ENCODE measurements at regions not wholly inside any gene's neighbourhood (a gene's known extent, or its start where the extent isn't known, plus 50 kb on each side); places are given as distances from the start of the nearest gene placed in this dataset.

DNA sequence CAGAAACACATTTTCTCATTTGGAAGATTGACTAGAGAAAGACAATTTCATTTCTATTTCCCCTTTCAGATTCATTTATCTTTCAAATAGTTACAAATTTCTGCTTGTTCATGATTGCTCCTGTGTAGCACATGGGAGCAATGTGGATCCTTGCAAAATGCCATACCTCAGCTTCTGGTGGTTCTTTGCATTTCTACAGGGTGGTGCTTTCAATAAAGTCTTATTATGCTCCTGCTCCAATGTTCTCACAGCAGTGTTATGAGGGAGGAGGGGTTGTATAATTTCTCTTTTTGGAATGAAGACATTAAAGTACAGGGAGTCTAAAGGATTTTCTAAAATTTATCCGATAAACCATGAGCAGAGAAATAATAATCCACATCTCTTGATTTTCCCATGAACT, 280.1 kb upstream of the ATP10A start:
- Histone ChIP-seq H3K27me3 (ENCODE audit: insufficient read depth, poor library complexity, severe bottlenecking) (no peaks in the 10 kb centered on the region), H3K4me3 (replicated peaks; ENCODE audit: insufficient read depth, low read length) (no peak overlapping the region), H3K27ac (replicated peaks) (no peak overlapping the region)
- TF ChIP-seq, protein P1, sequence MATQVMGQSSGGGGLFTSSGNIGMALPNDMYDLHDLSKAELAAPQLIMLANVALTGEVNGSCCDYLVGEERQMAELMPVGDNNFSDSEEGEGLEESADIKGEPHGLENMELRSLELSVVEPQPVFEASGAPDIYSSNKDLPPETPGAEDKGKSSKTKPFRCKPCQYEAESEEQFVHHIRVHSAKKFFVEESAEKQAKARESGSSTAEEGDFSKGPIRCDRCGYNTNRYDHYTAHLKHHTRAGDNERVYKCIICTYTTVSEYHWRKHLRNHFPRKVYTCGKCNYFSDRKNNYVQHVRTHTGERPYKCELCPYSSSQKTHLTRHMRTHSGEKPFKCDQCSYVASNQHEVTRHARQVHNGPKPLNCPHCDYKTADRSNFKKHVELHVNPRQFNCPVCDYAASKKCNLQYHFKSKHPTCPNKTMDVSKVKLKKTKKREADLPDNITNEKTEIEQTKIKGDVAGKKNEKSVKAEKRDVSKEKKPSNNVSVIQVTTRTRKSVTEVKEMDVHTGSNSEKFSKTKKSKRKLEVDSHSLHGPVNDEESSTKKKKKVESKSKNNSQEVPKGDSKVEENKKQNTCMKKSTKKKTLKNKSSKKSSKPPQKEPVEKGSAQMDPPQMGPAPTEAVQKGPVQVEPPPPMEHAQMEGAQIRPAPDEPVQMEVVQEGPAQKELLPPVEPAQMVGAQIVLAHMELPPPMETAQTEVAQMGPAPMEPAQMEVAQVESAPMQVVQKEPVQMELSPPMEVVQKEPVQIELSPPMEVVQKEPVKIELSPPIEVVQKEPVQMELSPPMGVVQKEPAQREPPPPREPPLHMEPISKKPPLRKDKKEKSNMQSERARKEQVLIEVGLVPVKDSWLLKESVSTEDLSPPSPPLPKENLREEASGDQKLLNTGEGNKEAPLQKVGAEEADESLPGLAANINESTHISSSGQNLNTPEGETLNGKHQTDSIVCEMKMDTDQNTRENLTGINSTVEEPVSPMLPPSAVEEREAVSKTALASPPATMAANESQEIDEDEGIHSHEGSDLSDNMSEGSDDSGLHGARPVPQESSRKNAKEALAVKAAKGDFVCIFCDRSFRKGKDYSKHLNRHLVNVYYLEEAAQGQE (IDR thresholded peaks at IDR 0.05; ENCODE audit: insufficient replicate concordance, low read depth), result no peak
- no peak for TF ChIP-seq GABPA (IDR thresholded peaks at IDR 0.05; ENCODE audit: low read depth)
- no peak for TF ChIP-seq POLR2AphosphoS5 (IDR thresholded peaks at IDR 0.05; ENCODE audit: low read depth)
- TF ChIP-seq, protein P2, sequence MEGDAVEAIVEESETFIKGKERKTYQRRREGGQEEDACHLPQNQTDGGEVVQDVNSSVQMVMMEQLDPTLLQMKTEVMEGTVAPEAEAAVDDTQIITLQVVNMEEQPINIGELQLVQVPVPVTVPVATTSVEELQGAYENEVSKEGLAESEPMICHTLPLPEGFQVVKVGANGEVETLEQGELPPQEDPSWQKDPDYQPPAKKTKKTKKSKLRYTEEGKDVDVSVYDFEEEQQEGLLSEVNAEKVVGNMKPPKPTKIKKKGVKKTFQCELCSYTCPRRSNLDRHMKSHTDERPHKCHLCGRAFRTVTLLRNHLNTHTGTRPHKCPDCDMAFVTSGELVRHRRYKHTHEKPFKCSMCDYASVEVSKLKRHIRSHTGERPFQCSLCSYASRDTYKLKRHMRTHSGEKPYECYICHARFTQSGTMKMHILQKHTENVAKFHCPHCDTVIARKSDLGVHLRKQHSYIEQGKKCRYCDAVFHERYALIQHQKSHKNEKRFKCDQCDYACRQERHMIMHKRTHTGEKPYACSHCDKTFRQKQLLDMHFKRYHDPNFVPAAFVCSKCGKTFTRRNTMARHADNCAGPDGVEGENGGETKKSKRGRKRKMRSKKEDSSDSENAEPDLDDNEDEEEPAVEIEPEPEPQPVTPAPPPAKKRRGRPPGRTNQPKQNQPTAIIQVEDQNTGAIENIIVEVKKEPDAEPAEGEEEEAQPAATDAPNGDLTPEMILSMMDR (IDR thresholded peaks at IDR 0.05; ENCODE audit: insufficient read depth, low read length), result no peak
- TF ChIP-seq SPI1 (IDR thresholded peaks at IDR 0.05; ENCODE audit: borderline replicate concordance, low read depth), result no peak
- DNase-seq (ENCODE audit: low read depth in 1 of 2, low spot score in 1 of 2), result no peak

DNA sequence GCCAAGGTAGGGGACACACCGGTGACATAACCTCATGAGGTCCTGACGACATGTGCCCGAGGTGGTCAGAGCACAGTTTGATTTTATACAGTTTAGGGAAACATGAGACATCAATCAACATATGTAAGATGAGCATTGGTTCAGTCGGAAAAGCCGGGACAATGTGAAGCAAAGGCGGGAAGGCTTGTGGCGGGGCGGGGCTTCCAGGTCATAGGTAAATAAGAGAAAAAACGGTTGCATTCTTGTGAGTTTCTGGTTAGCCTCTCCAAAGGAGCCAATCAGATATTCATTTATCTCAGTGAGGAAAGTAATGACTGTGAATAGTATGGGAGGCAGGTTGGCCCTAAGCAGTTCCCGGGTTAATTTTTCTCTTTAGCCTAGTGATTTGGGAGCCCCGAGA, 271.7 kb upstream of the ATP10A start:
- Histone ChIP-seq H3K27me3 (ENCODE audit: insufficient read depth, poor library complexity, severe bottlenecking) (no peaks in the 10 kb centered on the region), H3K27ac (replicated peaks) (no peak overlapping the region), H3K4me3 (replicated peaks; ENCODE audit: insufficient read depth, low read length) (no peak overlapping the region)
- TF ChIP-seq GABPA (IDR thresholded peaks at IDR 0.05; ENCODE audit: low read depth), result no peak
- no peak for TF ChIP-seq POLR2AphosphoS5 (IDR thresholded peaks at IDR 0.05; ENCODE audit: low read depth)
- no peak for TF ChIP-seq SPI1 (IDR thresholded peaks at IDR 0.05; ENCODE audit: borderline replicate concordance, low read depth)
- TF ChIP-seq, protein P1 (IDR thresholded peaks at IDR 0.05; ENCODE audit: insufficient replicate concordance, low read depth), result no peak
- TF ChIP-seq, protein P2 (IDR thresholded peaks at IDR 0.05; ENCODE audit: insufficient read depth, low read length), result no peak
- DNase-seq (ENCODE audit: low read depth in 1 of 2, low spot score in 1 of 2), result no peak

DNA sequence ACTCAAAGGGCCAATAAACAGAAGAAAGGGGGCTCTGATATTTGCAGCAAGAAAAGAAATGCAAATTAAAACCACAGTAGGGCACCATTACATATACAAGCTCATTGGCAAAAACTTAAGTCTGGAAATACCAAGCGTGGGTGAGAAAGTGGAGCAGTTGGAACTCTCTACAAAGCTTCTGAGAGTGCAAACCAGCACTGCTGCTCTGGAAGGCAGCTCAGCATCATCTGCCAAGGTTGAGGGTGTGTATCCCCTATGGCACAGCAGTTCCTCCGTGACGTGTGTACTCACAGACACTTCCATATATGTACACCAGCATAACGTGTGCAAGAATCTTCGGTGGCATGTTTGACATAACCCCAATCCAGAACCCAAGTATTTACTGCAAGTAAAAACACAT, 271.0 kb upstream of the ATP10A start:
- H3K4me3 ChIP-seq (replicated peaks; ENCODE audit: insufficient read depth, low read length), result no peak overlapping the region
- DNase-seq (ENCODE audit: low read depth in 1 of 2, low spot score in 1 of 2), result no peak
- no peaks in the 10 kb centered on the region for H3K27me3 ChIP-seq (ENCODE audit: insufficient read depth, poor library complexity, severe bottlenecking)
- TF ChIP-seq POLR2AphosphoS5 (IDR thresholded peaks at IDR 0.05; ENCODE audit: low read depth) (no peak), SPI1 (IDR thresholded peaks at IDR 0.05; ENCODE audit: borderline replicate concordance, low read depth) (no peak), GABPA (IDR thresholded peaks at IDR 0.05; ENCODE audit: low read depth) (no peak)
- TF ChIP-seq, protein P2 (IDR thresholded peaks at IDR 0.05; ENCODE audit: insufficient read depth, low read length), result no peak
- TF ChIP-seq, protein P1 (IDR thresholded peaks at IDR 0.05; ENCODE audit: insufficient replicate concordance, low read depth), result no peak
- no peak overlapping the region for H3K27ac ChIP-seq (replicated peaks)

Measured in HL-60 (cell line).